K562 (cell line): ENCODE measurements at regions not wholly inside any gene's neighbourhood (a gene's known extent, or its start where the extent isn't known, plus 50 kb on each side); places are given as distances from the start of the nearest gene placed in this dataset.

ENCODE experiments used
- ATAC-seq: fragments of 200-7000 bp; cut with Tn5 transposase; 3 replicates; pipeline ENCODE4 v1.9.1; 2020; ENCODE audit warnings: moderate library complexity
- BruUV-seq: library from RNA; stranded (reverse); fragments of 400-500 nt; replicated peaks from 2 replicates; lab custom pipeline; 2021; lab: Mats Ljungman, UMichigan
- CTCF ChIA-PET: fragments of 300-600 bp; formaldehyde crosslinking; extraction: SDS; loops from one replicate; lab custom pipeline; 2021; ENCODE audit warnings: low intra/inter-chr PET ratio; lab: Yijun Ruan, JAX
- POLR2A ChIA-PET: fragments of 300-600, 350-650 bp; sonication (Branson Sonifier 250); formaldehyde crosslinking; extraction: SDS; loops from one replicate; lab custom pipeline; 2021; ENCODE audit warnings: antibody characterized with exemption, inconsistent platforms; lab: Yijun Ruan, JAX
- DNase-seq, 4 experiments: peaks; one replicate each; pipeline versions ENCODE4 v3.0.0 to v3.0.0-alpha.2; 2011 to 2018; ENCODE audit warnings: low spot score in 3 of 4, mixed read lengths in 3 of 4; ENCODE audit errors: extremely low read depth in 1 of 4
- FAIRE-seq: peaks from 2 replicates; lab custom pipeline; 2011; peaks lifted over from hg19 to GRCh38; lab: Jason Lieb, UNC
- H2AFZ ChIP-seq: 2 replicates; pipeline ENCODE4 v1.6.0; 2011; ENCODE audit warnings: low read depth, low read length, control low read depth, inconsistent platforms
- H3K27ac ChIP-seq: fragments of 200-600 bp; 3 replicates; pipeline ENCODE4 v1.8.0; 2011; ENCODE audit warnings: low read depth, mild to moderate bottlenecking, control low read depth, inconsistent platforms, low read length, moderate library complexity, mixed read lengths; ENCODE audit errors: extremely low read depth
- H3K27me3 ChIP-seq, 2 experiments: fragments of 300-600 bp in 1 of 2; 2 replicates in 1 of 2; 3 replicates in 1 of 2; pipeline versions ENCODE4 v1.6.0 to v1.8.0; 2011; ENCODE audit warnings: inconsistent platforms in 2 of 2, low read length in 2 of 2, mild to moderate bottlenecking in 1 of 2, mixed read lengths in 1 of 2, moderate library complexity in 1 of 2; ENCODE audit not compliant: control insufficient read depth in 2 of 2, insufficient read depth in 2 of 2
- H3K36me3 ChIP-seq: fragments of 300-600 bp; 3 replicates; pipeline ENCODE4 v1.8.0; 2011; ENCODE audit warnings: mild to moderate bottlenecking, low read length, inconsistent platforms; ENCODE audit not compliant: control insufficient read depth, insufficient read depth
- H3K4me1 ChIP-seq, 2 experiments: fragments of 200-600 bp in 1 of 2; replicated peaks in 1 of 2; 2 replicates in 1 of 2; 3 replicates in 1 of 2; pipeline versions ENCODE4 v1.5.1 to v1.8.0; 2011; ENCODE audit warnings: inconsistent platforms in 2 of 2, low read length in 2 of 2, mild to moderate bottlenecking in 1 of 2, mixed read lengths in 1 of 2, moderate library complexity in 1 of 2; ENCODE audit not compliant: control insufficient read depth in 2 of 2, insufficient read depth in 2 of 2
- H3K4me2 ChIP-seq: 2 replicates; pipeline ENCODE4 v1.6.1; 2011; ENCODE audit warnings: low read length, control low read depth, inconsistent platforms, mixed read lengths; ENCODE audit not compliant: insufficient read depth
- H3K4me3 ChIP-seq: fragments of 200-600 bp; sonication (generic), shearing (Covaris generic); 2 replicates; pipeline ENCODE4 v1.5.1; 2016; ENCODE audit warnings: control low read depth, inconsistent platforms
- H3K79me2 ChIP-seq: fragments of 200-600 bp; 3 replicates; pipeline ENCODE4 v1.8.0; 2011; ENCODE audit warnings: low read length, inconsistent platforms; ENCODE audit not compliant: control insufficient read depth, insufficient read depth
- H3K9ac ChIP-seq, 2 experiments: 2 replicates each; pipeline versions ENCODE4 v1.6.0 to v1.6.1; 2011; ENCODE audit warnings: low read depth in 2 of 2, low read length in 2 of 2, control low read depth in 1 of 2, inconsistent platforms in 1 of 2, mild to moderate bottlenecking in 1 of 2, mixed read lengths in 1 of 2; ENCODE audit not compliant: insufficient read depth in 1 of 2
- H3K9me1 ChIP-seq: one replicate; pipeline ENCODE4 v1.6.0; 2011; ENCODE audit warnings: inconsistent platforms, mild to moderate bottlenecking, low read length, moderate library complexity; ENCODE audit not compliant: control insufficient read depth, insufficient read depth
- H3K9me3 ChIP-seq: replicated peaks from 2 replicates; pipeline ENCODE4 v1.5.1; 2011; ENCODE audit warnings: low read depth, low read length, inconsistent platforms; ENCODE audit not compliant: control insufficient read depth, insufficient read depth
- H4K20me1 ChIP-seq: replicated peaks from 2 replicates; pipeline ENCODE4 v1.6.1; 2011; ENCODE audit warnings: low read length, inconsistent platforms, mixed read lengths; ENCODE audit not compliant: control insufficient read depth, insufficient read depth
- ATF1 ChIP-seq, 2 experiments: fragments of 450-650 bp in 1 of 2; IDR thresholded peaks; 2 replicates each; pipeline ENCODE4 v1.6.1; 2016; ENCODE audit warnings: missing compliant biosample characterization in 1 of 2, missing genetic modification characterization in 1 of 2
- EP400 ChIP-seq: fragments of 450-650 bp; IDR thresholded peaks from 2 replicates; pipeline ENCODE4 v1.6.1; 2017; ENCODE audit warnings: antibody characterized with exemption, mild to moderate bottlenecking, moderate library complexity
- FOXM1 ChIP-seq, 2 experiments: fragments of 450-650 bp in 1 of 2; sonication (generic) in 1 of 2; formaldehyde crosslinking in 1 of 2; IDR thresholded peaks; 2 replicates each; pipeline versions ENCODE4 v1.6.1 to v1.9.0; 2017 to 2022; ENCODE audit warnings: low read depth in 2 of 2, mild to moderate bottlenecking in 2 of 2, missing genetic modification reagents in 1 of 2, moderate library complexity in 1 of 2
- NFATC3 ChIP-seq: fragments of 450-650 bp; IDR thresholded peaks from 2 replicates; pipeline ENCODE4 v1.6.1; 2017; ENCODE audit warnings: mild to moderate bottlenecking
- RBM34 ChIP-seq: fragments of 200-400 bp; formaldehyde crosslinking; IDR thresholded peaks from 2 replicates; pipeline ENCODE4 v1.6.1; 2018; ENCODE audit warnings: low read length, borderline replicate concordance; ENCODE audit not compliant: insufficient read depth
- ZNF316 ChIP-seq: fragments of 450-650 bp; IDR thresholded peaks from 2 replicates; pipeline ENCODE4 v1.6.1; 2016
- WGBS: fragments of 100-300 bp; shearing (Covaris generic); methylation state at CpG from one replicate; pipeline ENCODE4 v1.1.6; 2016; ENCODE audit warnings: low coverage, mixed read lengths; ENCODE audit not compliant: insufficient coverage; ENCODE audit errors: missing lambda C conversion rate; 5-methylcytosine and 5-hydroxymethylcytosine counted together
- in situ Hi-C: fragments of 300-500 bp; cut with MboI; formaldehyde crosslinking; loops from 4 replicates; pipeline ENCODE4 v1.15.0; 2018; ENCODE audit warnings: inconsistent platforms, mixed read lengths
- intact Hi-C: fragments of 100-400 bp; cut with micrococcal nuclease; formaldehyde crosslinking; loops from 2 replicates; pipeline ENCODE4 v1.14.2; 2022
- TF ChIP-seq, protein P1 (sequence below): sonication (generic); formaldehyde crosslinking; IDR thresholded peaks from 2 replicates; pipeline ENCODE4 v1.8.0; 2023; ENCODE audit warnings: mild to moderate bottlenecking, missing genetic modification reagents

GRCh38 chr10:109324721-109325120 is 598.6 kb downstream of the XPNPEP1 start:
- no TSS peak for BruUV-seq
- Histone ChIP-seq H3K27me3 (no peaks in the 10 kb centered on the region), H3K4me3 (no peak overlapping the region), H3K9me1 (no peaks in the 10 kb centered on the region), H3K27ac (no peak overlapping the region), H2AFZ (no peak overlapping the region), H3K36me3 (no peaks in the 10 kb centered on the region), H3K9ac (no peak overlapping the region), H4K20me1 (no peaks in the 10 kb centered on the region), H3K9me3 (no peaks in the 10 kb centered on the region), H3K4me2 (no peak overlapping the region), H3K79me2 (no peaks in the 10 kb centered on the region), H3K4me1 (no peaks in the 10 kb centered on the region)
- ChIA-PET CTCF (no interaction called here), POLR2A (no interaction called here)
- DNase-seq (no peak), ATAC-seq (no peak), FAIRE-seq (no peak)
- TF ChIP-seq RBM34, result no peak
- TF ChIP-seq ATF1 (CRISPR knock-in tag; IDR thresholded peaks at IDR 0.05), result no peak
- TF ChIP-seq ATF1 (tag; IDR thresholded peaks at IDR 0.05), result no peak
- no peak for TF ChIP-seq FOXM1 (IDR thresholded peaks at IDR 0.05; ENCODE audit: low read depth)
- no peak for TF ChIP-seq FOXM1 (CRISPR knock-in tag; IDR thresholded peaks at IDR 0.05; ENCODE audit: low read depth)
- TF ChIP-seq, protein P1, sequence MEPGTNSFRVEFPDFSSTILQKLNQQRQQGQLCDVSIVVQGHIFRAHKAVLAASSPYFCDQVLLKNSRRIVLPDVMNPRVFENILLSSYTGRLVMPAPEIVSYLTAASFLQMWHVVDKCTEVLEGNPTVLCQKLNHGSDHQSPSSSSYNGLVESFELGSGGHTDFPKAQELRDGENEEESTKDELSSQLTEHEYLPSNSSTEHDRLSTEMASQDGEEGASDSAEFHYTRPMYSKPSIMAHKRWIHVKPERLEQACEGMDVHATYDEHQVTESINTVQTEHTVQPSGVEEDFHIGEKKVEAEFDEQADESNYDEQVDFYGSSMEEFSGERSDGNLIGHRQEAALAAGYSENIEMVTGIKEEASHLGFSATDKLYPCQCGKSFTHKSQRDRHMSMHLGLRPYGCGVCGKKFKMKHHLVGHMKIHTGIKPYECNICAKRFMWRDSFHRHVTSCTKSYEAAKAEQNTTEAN (CRISPR knock-in tag), result no peak
- TF ChIP-seq EP400, result no peak
- TF ChIP-seq NFATC3, result no peak
- 0 out of 2 replicates have a peak, but pooled peaks have one; percentile 22 for TF ChIP-seq ZNF316
- in situ Hi-C loops (no loop called here), intact Hi-C loops (no loop called here)
- WGBS, result 0% methylated on average over 2 of the region's 3 CpGs
